DND-41 (cell line): ENCODE measurements at regions not wholly inside any gene's neighbourhood (a gene's known extent, or its start where the extent isn't known, plus 50 kb on each side); places are given as distances from the start of the nearest gene placed in this dataset.

Experiments
- CTCF ChIP-seq: IDR thresholded peaks from 2 replicates; pipeline ENCODE4 v1.5.1; 2012; ENCODE audit warnings: borderline replicate concordance, low read length, moderate library complexity, mild to moderate bottlenecking; ENCODE audit not compliant: poor library complexity, severe bottlenecking; ENCODE audit errors: extremely low read depth
- EZH2 ChIP-seq: IDR thresholded peaks from 3 replicates; pipeline ENCODE4 v1.6.1; 2012; ENCODE audit warnings: borderline replicate concordance, low read depth, mild to moderate bottlenecking, moderate library complexity, low read length, inconsistent platforms; ENCODE audit not compliant: severe bottlenecking

- TF ChIP-seq CTCF (peak; percentile 6), EZH2 (no peak)
These were observed 427.1 kb downstream of the TFEC start for GRCh38 chr7:115603416-115603815.
